Right lobe of liver (tissue), 6 donors: ENCODE measurements at regions not wholly inside any gene's neighbourhood (a gene's known extent, or its start where the extent isn't known, plus 50 kb on each side); places are given as distances from the start of the nearest gene placed in this dataset.

Source experiments
- ATAC-seq, 4 donors: fragments of 200-7000 bp; cut with Tn5 transposase; one replicate each; pipeline ENCODE4 v1.9.1; 2020; ENCODE audit warnings: mild to moderate bottlenecking in 4 of 4, moderate library complexity in 4 of 4
- DNase-seq, 3 donors: peaks; one replicate each; pipeline ENCODE4 v3.0.0-alpha.2; 2020
- H3K27ac ChIP-seq, 3 donors: fragments of 200-600 bp; one replicate each; pipeline ENCODE4 v1.8.0; 2022
- H3K27me3 ChIP-seq, 2 donors: fragments of 200-600 bp; one replicate each; pipeline ENCODE4 v1.8.0; 2022
- H3K36me3 ChIP-seq, 4 donors: fragments of 200-600 bp; sonication (generic) in 1 of 4; one replicate each; pipeline versions ENCODE4 v1.5.1 to v1.8.0; 2017 to 2022; ENCODE audit warnings: control low read depth in 1 of 4
- H3K4me1 ChIP-seq, 4 donors: fragments of 200-600 bp; sonication (generic) in 1 of 4; one replicate each; pipeline versions ENCODE4 v1.5.1 to v1.8.0; 2017 to 2022; ENCODE audit warnings: control low read depth in 1 of 4
- H3K4me3 ChIP-seq, 3 donors: fragments of 200-600 bp; one replicate each; pipeline ENCODE4 v1.8.0; 2022
- H3K9me3 ChIP-seq, 4 donors: fragments of 200-600 bp; sonication (generic) in 1 of 4; one replicate each; pipeline versions ENCODE4 v1.5.1 to v1.8.0; 2017 to 2022; ENCODE audit warnings: control low read depth in 1 of 4
- POLR2A ChIP-seq: fragments of 450-650 bp; IDR thresholded peaks from one replicate; pipeline ENCODE4 v1.6.1; 2017; ENCODE audit warnings: antibody characterized with exemption, mild to moderate bottlenecking
- WGBS: methylation state at CpG from one replicate; pipeline ENCODE4 v1.1.6; 2018; ENCODE audit warnings: low coverage, low lambda C conversion rate; ENCODE audit not compliant: insufficient coverage; ENCODE audit errors: missing lambda C conversion rate; 5-methylcytosine and 5-hydroxymethylcytosine counted together
- intact Hi-C, 2 donors: fragments of 100-400 bp; cut with DNase I; formaldehyde crosslinking; loops; one replicate each; pipeline versions ENCODE4 v1.11.2 to v1.14.1; 2022
- TF ChIP-seq, protein P1 (sequence below), 4 donors: fragments of 200-600 bp in 3 of 4; fragments of 450-650 bp in 1 of 4; IDR thresholded peaks; one replicate each; pipeline versions ENCODE4 v1.5.1 to v1.8.0; 2016 to 2022; ENCODE audit warnings: antibody characterized with exemption in 4 of 4, mild to moderate bottlenecking in 2 of 4
- donor health status: DM: no; HTN: yes; CAD: no.
- donor health status: DM: no; HTN: no; CAD: no.
- donor health status: DM: no; HTN: no; CAD: no.
- donor health status: DM: no; HTN: yes; CAD: no.
- donor health status: DM: no; HTN: yes; CAD: no.

DNA sequence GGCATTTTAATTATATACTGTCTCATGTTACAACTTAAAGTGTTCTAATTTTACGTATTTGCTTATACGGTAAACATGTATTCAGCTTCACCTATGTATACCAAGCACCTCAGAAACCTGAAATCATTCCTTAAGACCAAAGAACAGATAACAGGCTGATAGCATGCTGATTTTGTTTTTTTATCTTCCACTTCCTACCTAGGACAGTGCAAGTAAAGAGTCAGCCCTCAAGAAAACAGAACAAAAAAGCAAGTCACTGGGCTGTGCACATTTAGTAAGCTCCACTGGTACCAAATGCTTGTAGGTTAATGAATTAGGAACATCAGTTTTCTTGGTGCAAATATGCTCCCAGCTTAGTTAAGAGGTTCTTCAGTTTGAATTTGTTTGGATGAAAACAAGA is 611.3 kb downstream of the VRK1 start:
- intact Hi-C loops, result no loop called here
- WGBS, result 50% methylated on average over 2 of the region's 2 CpGs
- Histone ChIP-seq H3K27me3 (peaks cover 7 to 14% of the 10 kb centered on the region in 2 donors), H3K36me3 (no peaks in the 10 kb centered on the region), H3K27ac (no peak overlapping the region), H3K9me3 (no peaks in the 10 kb centered on the region), H3K4me1 (peaks cover 0 to 3% (median 0%) of the 10 kb centered on the region in 4 donors), H3K4me3 (no peak overlapping the region)
- TF ChIP-seq POLR2A, result no peak
- TF ChIP-seq, protein P1, sequence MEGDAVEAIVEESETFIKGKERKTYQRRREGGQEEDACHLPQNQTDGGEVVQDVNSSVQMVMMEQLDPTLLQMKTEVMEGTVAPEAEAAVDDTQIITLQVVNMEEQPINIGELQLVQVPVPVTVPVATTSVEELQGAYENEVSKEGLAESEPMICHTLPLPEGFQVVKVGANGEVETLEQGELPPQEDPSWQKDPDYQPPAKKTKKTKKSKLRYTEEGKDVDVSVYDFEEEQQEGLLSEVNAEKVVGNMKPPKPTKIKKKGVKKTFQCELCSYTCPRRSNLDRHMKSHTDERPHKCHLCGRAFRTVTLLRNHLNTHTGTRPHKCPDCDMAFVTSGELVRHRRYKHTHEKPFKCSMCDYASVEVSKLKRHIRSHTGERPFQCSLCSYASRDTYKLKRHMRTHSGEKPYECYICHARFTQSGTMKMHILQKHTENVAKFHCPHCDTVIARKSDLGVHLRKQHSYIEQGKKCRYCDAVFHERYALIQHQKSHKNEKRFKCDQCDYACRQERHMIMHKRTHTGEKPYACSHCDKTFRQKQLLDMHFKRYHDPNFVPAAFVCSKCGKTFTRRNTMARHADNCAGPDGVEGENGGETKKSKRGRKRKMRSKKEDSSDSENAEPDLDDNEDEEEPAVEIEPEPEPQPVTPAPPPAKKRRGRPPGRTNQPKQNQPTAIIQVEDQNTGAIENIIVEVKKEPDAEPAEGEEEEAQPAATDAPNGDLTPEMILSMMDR (IDR thresholded peaks at IDR 0.05), result no peak
- no peak for ATAC-seq
- DNase-seq, result no peak

DNA sequence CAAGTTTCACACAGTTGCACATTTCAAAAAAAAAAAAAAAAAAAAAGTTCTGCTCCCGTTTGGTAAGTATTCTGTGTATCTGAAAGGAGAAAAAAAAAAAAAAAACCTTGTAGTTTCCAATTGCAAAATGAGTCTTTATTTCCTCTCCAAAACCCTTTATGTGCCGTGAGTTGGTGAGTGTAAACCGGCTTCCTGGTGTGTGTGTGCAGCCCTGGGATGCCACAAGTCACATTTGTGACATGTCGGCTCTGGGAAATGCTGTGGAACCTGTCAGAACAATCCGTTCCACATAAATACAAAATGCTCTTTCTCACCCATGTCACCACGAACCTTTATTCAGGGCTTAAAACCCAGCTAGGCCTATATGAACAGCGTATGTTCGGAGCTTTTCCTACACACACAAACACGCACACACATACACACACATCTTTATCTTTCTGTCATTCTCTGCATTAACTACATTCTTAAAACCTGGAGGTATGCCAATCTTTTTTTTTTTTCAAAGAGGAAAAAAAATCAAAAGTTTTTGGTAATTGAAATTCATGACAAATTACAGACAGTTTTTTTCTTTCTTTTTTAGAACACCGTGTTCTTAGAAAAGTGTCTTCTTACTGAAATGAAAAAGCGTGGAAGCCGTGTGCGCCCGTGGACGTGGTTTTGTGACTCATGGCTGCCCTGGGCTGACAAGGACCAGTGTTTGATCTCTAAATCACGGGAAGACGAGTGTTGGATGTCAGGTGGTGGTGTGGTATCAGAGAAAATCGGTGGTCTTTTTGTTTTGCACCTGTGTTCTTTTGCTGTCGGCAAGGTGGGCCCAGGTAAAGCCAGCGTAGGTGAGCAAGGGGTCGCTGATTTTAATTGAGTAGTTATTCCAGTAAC is 612.0 kb downstream of the VRK1 start:
- no peak for ATAC-seq
- intact Hi-C loops, result no loop called here
- Histone ChIP-seq H3K27ac (no peak overlapping the region), H3K4me1 (peaks cover 0 to 3% (median 0%) of the 10 kb centered on the region in 4 donors), H3K9me3 (no peaks in the 10 kb centered on the region), H3K27me3 (peaks cover 7 to 21% of the 10 kb centered on the region in 2 donors), H3K36me3 (no peaks in the 10 kb centered on the region), H3K4me3 (no peak overlapping the region)
- TF ChIP-seq, protein P1 (IDR thresholded peaks at IDR 0.05), result no peak
- no peak for TF ChIP-seq POLR2A
- WGBS, result 58% methylated on average over 17 of the region's 21 CpGs
- no peak for DNase-seq

DNA sequence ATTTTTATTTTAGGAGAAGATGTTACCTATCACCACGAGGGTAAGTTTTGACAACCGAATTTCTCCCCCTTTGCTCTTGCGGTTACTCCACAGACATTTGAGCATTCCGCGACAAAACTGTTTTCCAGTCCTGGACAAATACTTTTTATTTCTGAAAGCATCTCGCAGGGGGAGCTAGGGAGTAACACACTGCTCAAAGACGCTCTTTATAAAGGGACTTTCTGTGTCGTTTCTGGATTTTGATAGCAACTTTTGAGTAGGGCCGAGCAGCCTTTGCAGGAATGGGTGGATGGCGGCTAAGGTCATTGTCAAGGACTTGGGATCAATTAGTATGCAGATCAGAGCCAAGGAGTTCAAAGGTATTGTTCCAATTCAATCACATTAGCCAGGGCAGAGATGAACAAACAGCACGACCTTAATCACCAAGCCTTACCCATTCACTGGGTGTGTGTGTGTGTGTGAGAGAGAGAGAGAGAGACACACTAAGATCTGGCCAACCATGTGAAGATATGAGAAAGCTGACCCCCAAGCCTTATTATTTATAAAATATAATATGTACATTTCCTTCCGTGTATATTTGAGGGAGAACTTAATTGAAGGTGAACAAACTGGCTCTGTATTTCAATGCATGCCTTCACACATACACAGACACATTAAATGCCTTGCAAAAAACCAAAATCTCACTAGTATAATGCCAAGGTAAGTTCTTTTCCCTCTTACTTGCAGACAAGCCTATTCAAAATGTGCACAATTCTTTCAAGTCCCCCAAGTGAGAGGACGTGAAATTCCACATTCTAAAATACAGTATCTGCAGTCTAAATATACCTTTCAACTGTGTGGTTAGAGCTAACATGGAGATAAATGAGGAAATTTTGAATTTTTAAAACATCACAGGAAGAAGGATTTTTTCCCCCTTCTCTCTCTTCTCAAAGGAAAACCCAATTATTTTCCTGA is 613.8 kb downstream of the VRK1 start:
- Histone ChIP-seq H3K27ac (no peak overlapping the region), H3K4me3 (no peak overlapping the region), H3K36me3 (no peaks in the 10 kb centered on the region), H3K27me3 (peaks cover 7 to 23% of the 10 kb centered on the region in 2 donors), H3K4me1 (peaks cover 0 to 3% (median 0%) of the 10 kb centered on the region in 4 donors), H3K9me3 (no peaks in the 10 kb centered on the region)
- no peak for DNase-seq
- intact Hi-C loops, result no loop called here
- TF ChIP-seq, protein P1 (IDR thresholded peaks at IDR 0.05), result no peak
- no peak for TF ChIP-seq POLR2A
- ATAC-seq, result no peak
- 24% methylated on average over 13 of the region's 13 CpGs for WGBS

DNA sequence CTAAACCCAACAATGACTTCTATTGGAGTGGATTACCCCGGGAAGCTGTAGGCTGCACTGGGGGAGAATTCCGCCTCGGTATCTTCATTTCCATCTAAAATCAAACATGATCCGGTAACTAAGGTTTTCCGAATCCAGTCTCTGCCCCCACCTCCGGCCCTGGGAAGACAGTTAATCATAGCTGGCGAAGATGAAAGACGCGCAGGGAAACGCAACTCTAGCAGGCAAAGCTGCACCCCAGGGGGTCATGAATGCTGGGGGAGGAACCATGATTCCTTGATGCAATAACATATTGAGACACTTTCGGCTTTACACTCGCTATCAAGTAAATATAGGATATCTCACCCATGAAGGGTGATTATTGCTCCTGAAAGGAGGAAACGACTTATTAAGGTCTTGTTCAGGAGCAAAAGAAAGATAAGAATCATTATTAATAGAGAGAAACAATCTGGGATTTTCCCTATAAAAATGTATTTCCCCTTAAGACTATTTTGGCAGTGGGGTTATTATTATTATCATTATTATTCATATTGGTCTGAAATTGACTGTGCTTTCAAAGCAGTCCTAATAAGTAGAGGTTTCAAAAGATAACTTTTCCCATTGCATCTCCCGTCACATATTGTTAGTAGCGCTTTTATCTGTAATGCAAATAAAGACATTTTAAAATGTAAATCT is 614.9 kb downstream of the VRK1 start:
- intact Hi-C loops, result no loop called here
- 13% methylated on average over 15 of the region's 15 CpGs for WGBS
- Histone ChIP-seq H3K9me3 (no peaks in the 10 kb centered on the region), H3K4me3 (no peak overlapping the region), H3K27ac (no peak overlapping the region), H3K36me3 (no peaks in the 10 kb centered on the region), H3K4me1 (peaks cover 0 to 13% (median 0%) of the 10 kb centered on the region in 4 donors), H3K27me3 (peaks cover 7 to 23% of the 10 kb centered on the region in 2 donors)
- DNase-seq (no peak), ATAC-seq (no peak)
- no peak for TF ChIP-seq POLR2A
